Left kidney (tissue), 1 donor: ENCODE measurements at regions not wholly inside any gene's neighbourhood (a gene's known extent, or its start where the extent isn't known, plus 50 kb on each side); places are given as distances from the start of the nearest gene placed in this dataset.
"Not testable (repeated sequence)": the region's sequence is repeated elsewhere in the genome, so short reads cannot be mapped to it uniquely, and the experiment has no call there.

ENCODE experiments used
- DNase-seq: peaks from one replicate; pipeline ENCODE4 v3.0.0-alpha.2; 2013

- no peak for DNase-seq
Measured at GRCh38 chr16:59859676-59860402, 1125.7 kb upstream of the GOT2 start.

- DNase-seq: no peak
Measured at GRCh38 chr16:59854846-59855439, 1120.8 kb upstream of the GOT2 start.

GRCh38 chr16:59849716-59850115, 1115.6 kb upstream of the GOT2 start:
- no peak for DNase-seq

- DNase-seq: no peak
Measured at GRCh38 chr16:59848296-59848695, 1114.2 kb upstream of the GOT2 start.

GRCh38 chr16:59840169-59840568, 1106.1 kb upstream of the GOT2 start:
- DNase-seq: no peak

GRCh38 chr16:59826767-59827166, 1092.7 kb upstream of the GOT2 start:
- DNase-seq: no peak

- not testable (repeated sequence) for DNase-seq
Measured at GRCh38 chr16:59809488-59809887, 1075.4 kb upstream of the GOT2 start.

- no peak for DNase-seq
Measured at GRCh38 chr16:59783191-59783590, 1049.1 kb upstream of the GOT2 start.

GRCh38 chr16:59773330-59773729, 1039.2 kb upstream of the GOT2 start:
- no peak for DNase-seq

GRCh38 chr16:59759296-59759695, 1025.2 kb upstream of the GOT2 start:
- DNase-seq: no peak

GRCh38 chr16:59758848-59759247, 1024.7 kb upstream of the GOT2 start:
- no peak for DNase-seq

- no peak for DNase-seq
Measured at GRCh38 chr16:59754854-59755253, 1020.7 kb upstream of the GOT2 start.

- no peak for DNase-seq
Measured at GRCh38 chr16:59749662-59750336, 1015.7 kb upstream of the GOT2 start.

GRCh38 chr16:59748531-59748930, 1014.4 kb upstream of the GOT2 start:
- no peak for DNase-seq

GRCh38 chr16:59743504-59743903, 1009.4 kb upstream of the GOT2 start:
- no peak for DNase-seq

GRCh38 chr16:59740858-59741257, 1006.7 kb upstream of the GOT2 start:
- DNase-seq: no peak

- DNase-seq: no peak
Measured at GRCh38 chr16:59737274-59737673, 1003.2 kb upstream of the GOT2 start.

- DNase-seq: no peak
Measured at GRCh38 chr16:59733321-59733720, 999.2 kb upstream of the GOT2 start.

GRCh38 chr16:59729613-59730012, 995.5 kb upstream of the GOT2 start:
- no peak for DNase-seq

- DNase-seq: no peak
Measured at GRCh38 chr16:59719121-59719520, 985.0 kb upstream of the GOT2 start.

GRCh38 chr16:59707436-59708226, 973.5 kb upstream of the GOT2 start:
- DNase-seq: no peak
